ENCODE measurements at regions not wholly inside any gene's neighbourhood (a gene's known extent, or its start where the extent isn't known, plus 50 kb on each side); places are given as distances from the start of the nearest gene placed in this dataset.

- TF ChIP-seq CTCF (IDR thresholded peaks at IDR 0.05; ENCODE audit: low read depth, low read length, poor library complexity, severe bottlenecking) (no peak), EZH2phosphoT487 (IDR thresholded peaks at IDR 0.05; ENCODE audit: borderline replicate concordance, low read length) (no peak)
These were observed 144.1 kb upstream of the SLC30A5 start for GRCh38 chr5:68949711-68950110.

All from DOHH2 (cell line).